CD4-positive, alpha-beta memory T cell (primary cell): ENCODE measurements at regions not wholly inside any gene's neighbourhood (a gene's known extent, or its start where the extent isn't known, plus 50 kb on each side); places are given as distances from the start of the nearest gene placed in this dataset.

Experiments
- CTCF ChIA-PET: fragments of 350-600 bp; sonication (Branson Sonifier 250); formaldehyde crosslinking; loops from one replicate; lab custom pipeline; 2021; ENCODE audit warnings: inconsistent platforms; ENCODE audit not compliant: partially characterized antibody; lab: Charles Lee
- POLR2A ChIA-PET: fragments of 350-600 bp; sonication (Branson Sonifier 250); formaldehyde crosslinking; loops from one replicate; lab custom pipeline; 2021; ENCODE audit not compliant: partially characterized antibody; lab: Charles Lee
- DNase-seq, 5 donors: peaks; one replicate each; pipeline versions ENCODE4 v3.0.0 to v3.0.0-alpha.2; 2020 to 2022; ENCODE audit warnings: mixed read lengths in 1 of 5
- H3K27ac ChIP-seq: one replicate; pipeline ENCODE4 v1.7.0; 2013; ENCODE audit warnings: low read depth, low read length
- H3K27me3 ChIP-seq: 2 replicates; pipeline ENCODE4 v1.7.0; 2013; ENCODE audit warnings: mild to moderate bottlenecking, low read length, moderate library complexity; ENCODE audit not compliant: insufficient read depth
- H3K36me3 ChIP-seq: 2 replicates; pipeline ENCODE4 v1.7.0; 2013; ENCODE audit warnings: mild to moderate bottlenecking, low read length, moderate library complexity; ENCODE audit not compliant: insufficient read depth
- H3K4me1 ChIP-seq: 2 replicates; pipeline ENCODE4 v1.7.0; 2013; ENCODE audit warnings: mild to moderate bottlenecking, low read length, moderate library complexity; ENCODE audit not compliant: insufficient read depth
- H3K4me3 ChIP-seq, 2 donors: one replicate each; pipeline ENCODE4 v1.7.0; 2013; ENCODE audit warnings: low read length in 2 of 2, mild to moderate bottlenecking in 1 of 2
- H3K9me3 ChIP-seq, 2 donors: one replicate each; pipeline ENCODE4 v1.7.0; 2013; ENCODE audit warnings: low read length in 2 of 2, control low read depth in 1 of 2; ENCODE audit not compliant: control insufficient read depth in 1 of 2
- H3K27ac Mint-ChIP-seq, 7 donors: one replicate each; pipeline ENCODE4 v1.8.0; 2020 to 2021; ENCODE audit warnings: mixed read lengths in 7 of 7, mild to moderate bottlenecking in 6 of 7, inconsistent platforms in 3 of 7, moderate library complexity in 3 of 7
- H3K27me3 Mint-ChIP-seq, 2 donors: one replicate each; pipeline ENCODE4 v1.8.0; 2020 to 2021; ENCODE audit warnings: mixed read lengths in 2 of 2
- H3K36me3 Mint-ChIP-seq, 2 donors: one replicate each; pipeline ENCODE4 v1.8.0; 2020 to 2021; ENCODE audit warnings: mixed read lengths in 2 of 2, inconsistent platforms in 1 of 2, mild to moderate bottlenecking in 1 of 2
- H3K4me1 Mint-ChIP-seq, 4 donors: one replicate each; pipeline ENCODE4 v1.8.0; 2020 to 2021; ENCODE audit warnings: mixed read lengths in 4 of 4, mild to moderate bottlenecking in 1 of 4
- H3K4me3 Mint-ChIP-seq, 8 donors: one replicate each; pipeline ENCODE4 v1.8.0; 2020 to 2021; ENCODE audit warnings: mixed read lengths in 8 of 8, mild to moderate bottlenecking in 7 of 8, moderate library complexity in 6 of 8, inconsistent platforms in 3 of 8
- H3K9me3 Mint-ChIP-seq, 8 donors: one replicate each; pipeline ENCODE4 v1.8.0; 2020 to 2021; ENCODE audit warnings: mixed read lengths in 8 of 8, mild to moderate bottlenecking in 5 of 8, inconsistent platforms in 3 of 8, moderate library complexity in 1 of 8
- intact Hi-C: fragments of 100-400 bp; cut with micrococcal nuclease; formaldehyde crosslinking; loops from one replicate; pipeline ENCODE4 v1.15.1; 2023

DNA sequence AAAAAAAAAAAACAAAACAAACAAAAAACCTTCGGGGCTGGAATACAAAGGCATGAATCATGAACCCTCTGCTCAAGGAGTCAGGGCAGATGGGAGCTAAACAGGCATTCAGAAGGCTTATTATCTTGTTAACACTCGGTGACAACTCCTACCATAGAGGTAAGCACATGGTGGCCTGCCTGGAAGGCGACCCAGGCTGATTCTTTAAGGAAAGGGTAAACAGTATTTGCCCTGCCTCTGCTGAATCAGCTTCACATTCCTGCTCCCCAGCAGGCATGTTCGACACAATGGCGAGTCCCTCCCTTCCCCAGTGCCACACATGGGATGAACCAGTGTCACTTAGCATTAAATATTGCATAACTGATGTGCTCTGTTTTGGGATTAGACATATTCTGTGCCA, 191.9 kb downstream of the ARL4C start:
- no peak for DNase-seq
- H3K4me3 ChIP-seq: no peak overlapping the region
- ChIA-PET POLR2A (interaction anchor here (7.4 kb wide), 1 partner anchor 14 kb away, joined by 56 read pairs; no protein-coding TSS in a partner anchor), CTCF (interaction anchor here (3.0 kb wide), 1 partner anchor 13 kb away, joined by 12 read pairs; no protein-coding TSS in a partner anchor)
- Mint-ChIP-seq H3K27ac (peak overlapping the region in 2 of 7 donors; percentile 36 to 57), H3K4me3 (no peak overlapping the region), H3K9me3 (peaks cover 0 to 2% (median 0%) of the 10 kb centered on the region in 8 donors), H3K27me3 (no peaks in the 10 kb centered on the region), H3K36me3 (no peaks in the 10 kb centered on the region), H3K4me1 (peaks cover 50 to 70% (median 63%) of the 10 kb centered on the region in 4 donors)
- H3K36me3 ChIP-seq: no peaks in the 10 kb centered on the region
- H3K27ac ChIP-seq: no peak overlapping the region
- no peaks in the 10 kb centered on the region for H3K9me3 ChIP-seq
- H3K4me1 ChIP-seq: peaks cover 50% of the 10 kb centered on the region
- intact Hi-C loops: loop anchor here (5.0 kb wide), 1 partner anchor 122 kb away; no protein-coding TSS in a partner anchor
- H3K27me3 ChIP-seq: no peaks in the 10 kb centered on the region

DNA sequence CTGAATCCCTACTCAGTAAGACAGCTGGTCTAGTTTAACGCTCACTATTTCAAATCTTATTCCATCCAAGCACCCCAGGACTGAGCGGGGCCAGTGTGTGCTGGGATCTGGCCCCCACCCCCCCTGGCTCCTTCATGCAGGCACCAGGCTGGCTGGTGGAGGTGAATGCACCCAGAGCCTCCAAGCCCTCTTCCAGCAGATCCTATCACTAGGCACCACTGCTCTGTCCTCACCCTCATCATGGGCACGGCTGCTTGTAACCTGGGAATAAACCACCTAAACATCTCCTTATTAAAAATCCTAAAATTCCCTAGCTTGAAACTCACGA, 194.3 kb downstream of the ARL4C start:
- no peaks in the 10 kb centered on the region for H3K27me3 ChIP-seq
- H3K9me3 Mint-ChIP-seq: no peaks in the 10 kb centered on the region
- intact Hi-C loops: no loop called here

DNA sequence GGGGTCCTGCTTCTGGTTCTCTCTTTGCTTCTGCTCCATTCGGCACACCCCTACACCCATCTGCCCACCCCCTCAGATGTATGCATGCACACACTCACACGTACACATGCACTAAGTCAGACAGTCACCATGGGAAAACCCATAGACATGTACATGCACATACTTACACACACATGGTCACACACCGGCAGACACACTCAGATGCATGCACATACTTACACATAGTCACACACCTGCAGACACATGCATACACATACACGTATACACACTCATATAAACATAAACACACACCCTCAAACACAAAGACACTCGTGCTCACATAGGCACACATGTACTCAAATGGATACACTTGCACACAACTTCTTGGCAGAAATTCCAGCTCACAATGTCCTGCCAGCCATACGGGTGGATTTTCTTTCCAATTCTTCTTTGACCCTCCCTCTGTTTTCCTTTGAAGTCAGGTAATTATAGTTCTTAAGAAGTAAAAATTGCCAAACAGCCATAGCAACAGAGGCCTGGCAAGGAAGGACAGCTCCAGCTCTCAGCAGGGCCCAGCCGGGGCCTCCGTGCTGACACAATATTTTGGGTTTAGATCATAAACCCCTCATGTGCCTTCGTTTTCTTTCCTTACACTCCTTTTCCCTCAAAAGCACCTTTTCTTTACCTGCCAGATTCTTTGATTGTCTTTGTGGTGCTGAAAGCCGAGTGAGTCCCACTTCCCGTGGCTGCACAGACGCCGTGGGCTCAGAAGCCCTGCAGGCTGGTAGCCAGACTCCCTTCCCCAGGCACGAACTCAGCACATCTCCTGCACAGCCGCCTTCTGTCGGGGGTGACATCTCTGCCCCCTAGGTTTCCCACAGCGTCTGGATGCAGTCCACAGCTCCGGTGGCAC, 195.7 kb downstream of the ARL4C start:
- no peaks in the 10 kb centered on the region for H3K27me3 ChIP-seq
- no peaks in the 10 kb centered on the region for H3K9me3 ChIP-seq
- ChIA-PET POLR2A (interaction anchor here (0.8 to 7.4 kb wide), 9 partner anchors 8 to 195 kb away, joined by 3 to 56 read pairs (median 6); no protein-coding TSS in a partner anchor), CTCF (interaction anchor here (1.1 to 4.9 kb wide), 4 partner anchors 8 to 164 kb away, joined by 3 to 28 read pairs (median 5); no protein-coding TSS in a partner anchor)
- Mint-ChIP-seq H3K4me3 (peak overlapping the region; percentile 25 to 76 (median 63)), H3K36me3 (peaks cover 0 to 6% of the 10 kb centered on the region in 2 donors), H3K9me3 (peaks cover 0 to 2% (median 0%) of the 10 kb centered on the region in 8 donors), H3K27me3 (no peaks in the 10 kb centered on the region), H3K27ac (peak overlapping the region; percentile 48 to 94 (median 75)), H3K4me1 (peaks cover 42 to 67% (median 60%) of the 10 kb centered on the region in 4 donors)
- no peak for DNase-seq
- H3K27ac ChIP-seq: peak overlapping the region; percentile 7
- no peaks in the 10 kb centered on the region for H3K36me3 ChIP-seq
- intact Hi-C loops: no loop called here
- H3K4me3 ChIP-seq: no peak overlapping the region
- peaks cover 49% of the 10 kb centered on the region for H3K4me1 ChIP-seq

More for the DNA sequence above, 194.3 kb downstream of the ARL4C start:
- H3K4me1 ChIP-seq: peaks cover 42% of the 10 kb centered on the region
- H3K27ac Mint-ChIP-seq: peak overlapping the region in 4 of 7 donors; percentile 18 to 73 (median 65)
- no peak for DNase-seq
- no peak overlapping the region for H3K27ac ChIP-seq
- peaks cover 0 to 3% of the 10 kb centered on the region in 2 donors for H3K36me3 Mint-ChIP-seq
- CTCF ChIA-PET: interaction anchor here (3.0 kb wide), 1 partner anchor 11 kb away, joined by 12 read pairs; no protein-coding TSS in a partner anchor
- POLR2A ChIA-PET: interaction anchor here (1.0 to 7.4 kb wide), 2 partner anchors 12 to 194 kb away, joined by 3 to 56 read pairs; partner anchors contain the start of gene ARL4C
- peaks cover 37 to 64% (median 55%) of the 10 kb centered on the region in 4 donors for H3K4me1 Mint-ChIP-seq
- peak overlapping the region in 1 of 8 donors; percentile 7 for H3K4me3 Mint-ChIP-seq
- no peak overlapping the region for H3K4me3 ChIP-seq
- no peaks in the 10 kb centered on the region for H3K36me3 ChIP-seq
- no peaks in the 10 kb centered on the region for H3K9me3 ChIP-seq
- H3K27me3 Mint-ChIP-seq: no peaks in the 10 kb centered on the region

DNA sequence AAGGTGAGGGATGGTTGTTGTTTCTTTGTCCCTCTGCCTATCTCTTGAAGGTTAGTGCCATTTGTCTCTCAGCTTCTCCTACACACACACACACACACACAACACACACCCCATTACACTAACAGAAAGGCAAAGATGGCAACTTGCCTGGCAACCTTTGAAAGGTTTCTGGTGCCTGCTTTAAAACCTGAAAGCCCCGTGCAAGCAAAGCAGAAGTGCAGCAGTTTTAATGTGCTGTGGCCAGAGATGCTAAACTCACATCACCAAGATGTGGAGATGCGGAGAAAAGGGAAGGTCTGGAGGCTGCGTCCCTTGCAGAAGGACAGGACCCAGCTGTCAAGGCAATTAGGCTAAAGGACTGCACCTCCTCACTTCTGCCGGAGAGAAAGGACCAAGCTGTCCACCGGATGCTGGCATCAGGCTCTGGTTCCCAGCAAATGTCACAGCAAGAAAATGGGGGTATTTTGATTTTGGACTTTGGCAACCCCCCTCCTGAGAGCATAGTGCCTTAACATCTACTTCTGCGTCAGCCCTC, 196.4 kb downstream of the ARL4C start:
- CTCF ChIA-PET: interaction anchor here (1.1 to 4.9 kb wide), 5 partner anchors 8 to 183 kb away, joined by 3 to 28 read pairs (median 5); no protein-coding TSS in a partner anchor
- peaks cover 56% of the 10 kb centered on the region for H3K4me1 ChIP-seq
- H3K27ac Mint-ChIP-seq: peak overlapping the region; percentile 32 to 94 (median 81)
- peak overlapping the region; percentile 7 for H3K27ac ChIP-seq
- H3K9me3 ChIP-seq: no peaks in the 10 kb centered on the region
- H3K36me3 ChIP-seq: no peaks in the 10 kb centered on the region
- peak overlapping the region in 7 of 8 donors; percentile 25 to 77 (median 63) for H3K4me3 Mint-ChIP-seq
- H3K27me3 Mint-ChIP-seq: no peaks in the 10 kb centered on the region
- peak in 2 of 5 donors; percentile 9 to 34 for DNase-seq
- H3K27me3 ChIP-seq: no peaks in the 10 kb centered on the region
- H3K36me3 Mint-ChIP-seq: peaks cover 0 to 7% of the 10 kb centered on the region in 2 donors
- peaks cover 43 to 67% (median 60%) of the 10 kb centered on the region in 4 donors for H3K4me1 Mint-ChIP-seq
- intact Hi-C loops: no loop called here
- H3K9me3 Mint-ChIP-seq: peaks cover 0 to 4% (median 0%) of the 10 kb centered on the region in 8 donors
- POLR2A ChIA-PET: interaction anchor here (0.7 to 7.4 kb wide), 10 partner anchors 9 to 195 kb away, joined by 3 to 56 read pairs (median 6); no protein-coding TSS in a partner anchor
- H3K4me3 ChIP-seq: no peak overlapping the region

- Mint-ChIP-seq H3K27me3 (no peaks in the 10 kb centered on the region), H3K4me1 (peaks cover 49 to 82% (median 67%) of the 10 kb centered on the region in 4 donors), H3K27ac (peak overlapping the region; percentile 36 to 91 (median 85)), H3K4me3 (peak overlapping the region in 2 of 8 donors; percentile 37 to 44), H3K36me3 (peaks cover 0 to 7% of the 10 kb centered on the region in 2 donors), H3K9me3 (peaks cover 0 to 4% (median 0%) of the 10 kb centered on the region in 8 donors)
- no peak for DNase-seq
- Histone ChIP-seq H3K27me3 (no peaks in the 10 kb centered on the region), H3K27ac (no peak overlapping the region), H3K4me3 (no peak overlapping the region), H3K9me3 (no peaks in the 10 kb centered on the region), H3K36me3 (no peaks in the 10 kb centered on the region), H3K4me1 (peaks cover 72% of the 10 kb centered on the region)
- intact Hi-C loops: no loop called here
- CTCF ChIA-PET: interaction anchor here (0.7 to 4.9 kb wide), 7 partner anchors 10 to 254 kb away, joined by 3 to 28 read pairs (median 3); no protein-coding TSS in a partner anchor
- POLR2A ChIA-PET: interaction anchor here (0.9 to 7.4 kb wide), 6 partner anchors 8 to 148 kb away, joined by 3 to 56 read pairs (median 3); no protein-coding TSS in a partner anchor
These were observed 198.0 kb downstream of the ARL4C start for GRCh38 chr2:234298918-234299317.

DNA sequence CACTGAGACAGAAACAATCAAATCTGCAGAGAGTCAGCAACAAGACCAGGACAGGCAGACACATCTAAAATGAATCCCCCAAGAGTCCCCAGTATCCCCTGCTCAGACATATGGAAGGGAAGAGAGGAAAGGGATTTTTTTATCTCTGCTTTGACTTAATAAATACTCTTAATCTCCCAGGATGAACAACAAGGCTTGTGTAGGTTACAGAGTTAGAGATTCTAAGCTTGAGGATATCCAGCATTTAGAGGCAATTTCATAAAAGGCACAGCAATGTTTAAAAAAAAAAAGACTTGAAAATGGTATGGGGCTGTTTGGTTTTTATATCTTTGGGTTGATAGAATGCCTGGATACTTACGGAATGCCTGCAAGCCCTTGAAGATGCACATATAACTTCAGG, 199.9 kb downstream of the ARL4C start:
- no peak for DNase-seq
- peak overlapping the region; percentile 86 to 97 (median 93) for H3K27ac Mint-ChIP-seq
- Histone ChIP-seq H3K9me3 (no peaks in the 10 kb centered on the region), H3K36me3 (no peaks in the 10 kb centered on the region), H3K4me3 (no peak overlapping the region), H3K4me1 (peaks cover 87% of the 10 kb centered on the region), H3K27ac (peak overlapping the region; percentile 3), H3K27me3 (no peaks in the 10 kb centered on the region)
- no peaks in the 10 kb centered on the region for H3K27me3 Mint-ChIP-seq
- H3K9me3 Mint-ChIP-seq: peaks cover 0 to 4% (median 0%) of the 10 kb centered on the region in 8 donors
- intact Hi-C loops: no loop called here
- POLR2A ChIA-PET: interaction anchor here (1.0 to 2.5 kb wide), 2 partner anchors 13 to 150 kb away, joined by 3 to 14 read pairs; no protein-coding TSS in a partner anchor
- peaks cover 55 to 91% (median 75%) of the 10 kb centered on the region in 4 donors for H3K4me1 Mint-ChIP-seq
- H3K36me3 Mint-ChIP-seq: peaks cover 0 to 7% of the 10 kb centered on the region in 2 donors
- CTCF ChIA-PET: interaction anchor here (1.2 to 4.9 kb wide), 2 partner anchors 8 to 9 kb away, joined by 3 to 28 read pairs; no protein-coding TSS in a partner anchor
- H3K4me3 Mint-ChIP-seq: peak overlapping the region in 4 of 8 donors; percentile 27 to 66 (median 41)
